Fibroblast of lung (primary cell): ENCODE measurements at regions not wholly inside any gene's neighbourhood (a gene's known extent, or its start where the extent isn't known, plus 50 kb on each side); places are given as distances from the start of the nearest gene placed in this dataset.

Source experiments
- DNase-seq, 2 donors: peaks; one replicate each; pipeline versions ENCODE4 v3.0.0 to v3.0.0-alpha.2; 2010; ENCODE audit warnings: low read depth in 2 of 2
- H2AFZ ChIP-seq: 2 replicates; pipeline ENCODE4 v1.5.1; 2012; ENCODE audit warnings: low read length, control low read depth, inconsistent platforms
- H3K27ac ChIP-seq: 2 replicates; pipeline ENCODE4 v1.5.1; 2011; ENCODE audit warnings: low read length, control low read depth; ENCODE audit not compliant: insufficient read depth
- H3K27me3 ChIP-seq: 2 replicates; pipeline ENCODE4 v1.5.1; 2011; ENCODE audit warnings: mild to moderate bottlenecking, low read length; ENCODE audit not compliant: control insufficient read depth, insufficient read depth
- H3K36me3 ChIP-seq: 2 replicates; pipeline ENCODE4 v1.5.1; 2011; ENCODE audit warnings: low read length; ENCODE audit not compliant: control insufficient read depth, insufficient read depth
- H3K4me1 ChIP-seq: 2 replicates; pipeline ENCODE4 v1.5.1; 2011; ENCODE audit warnings: low read length; ENCODE audit not compliant: control insufficient read depth, insufficient read depth; ENCODE audit errors: extremely low read depth
- H3K4me2 ChIP-seq: 2 replicates; pipeline ENCODE4 v1.5.1; 2011; ENCODE audit warnings: low read length, control low read depth; ENCODE audit not compliant: insufficient read depth; ENCODE audit errors: extremely low read depth
- H3K4me3 ChIP-seq, 4 experiments: fragments of 200-600 bp in 1 of 4; sonication (generic) in 1 of 4; replicated peaks in 1 of 4; 2 replicates each; pipeline ENCODE4 v1.5.1; 2011 to 2016; ENCODE audit warnings: low read length in 4 of 4, low read depth in 3 of 4, mild to moderate bottlenecking in 3 of 4, control low read depth in 2 of 4, inconsistent platforms in 1 of 4, mixed read lengths in 1 of 4; ENCODE audit not compliant: insufficient read depth in 1 of 4; ENCODE audit errors: control extremely low read depth in 1 of 4
- H3K79me2 ChIP-seq: 2 replicates; pipeline ENCODE4 v1.5.1; 2012; ENCODE audit warnings: mild to moderate bottlenecking, low read length, inconsistent platforms; ENCODE audit not compliant: control insufficient read depth, insufficient read depth
- H3K9ac ChIP-seq: 2 replicates; pipeline ENCODE4 v1.5.1; 2011; ENCODE audit warnings: mild to moderate bottlenecking, low read length, control low read depth; ENCODE audit not compliant: insufficient read depth
- H3K9me3 ChIP-seq: 2 replicates; pipeline ENCODE4 v1.5.1; 2012; ENCODE audit warnings: low read depth, low read length; ENCODE audit not compliant: control insufficient read depth, insufficient read depth
- H4K20me1 ChIP-seq: 2 replicates; pipeline ENCODE4 v1.5.1; 2011; ENCODE audit warnings: low read length; ENCODE audit not compliant: control insufficient read depth, insufficient read depth; ENCODE audit errors: extremely low read depth
- CTCF ChIP-seq, 2 donors: IDR thresholded peaks in 1 of 2; conservative IDR thresholded peaks in 1 of 2; 1 replicate in 1 of 2; 2 replicates in 1 of 2; pipeline ENCODE4 v1.5.1; 2011 to 2012; ENCODE audit warnings: low read length in 2 of 2, control low read depth in 1 of 2, inconsistent platforms in 1 of 2, low read depth in 1 of 2, mild to moderate bottlenecking in 1 of 2
- EZH2 ChIP-seq: IDR thresholded peaks from 2 replicates; pipeline ENCODE4 v1.5.1; 2012; ENCODE audit warnings: low read length, control low read depth, mild to moderate bottlenecking; ENCODE audit errors: missing control alignments

GRCh38 chr10:55212051-55212450 lies 411.0 kb upstream of the PCDH15 start:
- Histone ChIP-seq H3K9me3 (no peaks in the 10 kb centered on the region), H4K20me1 (no peaks in the 10 kb centered on the region), H3K27me3 (no peaks in the 10 kb centered on the region), H3K27ac (no peak overlapping the region), H3K79me2 (no peaks in the 10 kb centered on the region), H3K4me3 (no peak overlapping the region), H2AFZ (no peak overlapping the region), H3K36me3 (no peaks in the 10 kb centered on the region), H3K4me2 (no peak overlapping the region), H3K9ac (no peak overlapping the region), H3K4me1 (no peaks in the 10 kb centered on the region)
- DNase-seq = no peak
- TF ChIP-seq EZH2 (no peak), CTCF (conservative IDR thresholded peaks at IDR 0.05 in 1 of 2, IDR thresholded peaks at IDR 0.05 in 1 of 2; ENCODE audit: low read depth in 1 of 2, low read length in 2 of 2) (no peak)

GRCh38 chr10:55203874-55204273 lies 402.8 kb upstream of the PCDH15 start:
- no peak overlapping the region for H3K9ac ChIP-seq
- H3K4me3 ChIP-seq = no peak overlapping the region
- no peaks in the 10 kb centered on the region for H3K36me3 ChIP-seq
- no peak for TF ChIP-seq CTCF (conservative IDR thresholded peaks at IDR 0.05 in 1 of 2, IDR thresholded peaks at IDR 0.05 in 1 of 2; ENCODE audit: low read depth in 1 of 2, low read length in 2 of 2)
- TF ChIP-seq EZH2 = no peak
- no peaks in the 10 kb centered on the region for H3K27me3 ChIP-seq
- H3K27ac ChIP-seq = no peak overlapping the region
- no peaks in the 10 kb centered on the region for H3K9me3 ChIP-seq
- no peak overlapping the region for H3K4me2 ChIP-seq
- no peaks in the 10 kb centered on the region for H4K20me1 ChIP-seq
- DNase-seq = no peak
- H3K4me1 ChIP-seq = no peaks in the 10 kb centered on the region
- H2AFZ ChIP-seq = no peak overlapping the region
- H3K79me2 ChIP-seq = no peaks in the 10 kb centered on the region

GRCh38 chr10:55203319-55203718 lies 402.3 kb upstream of the PCDH15 start:
- Histone ChIP-seq H3K4me3 (no peak overlapping the region), H3K27ac (no peak overlapping the region), H2AFZ (no peak overlapping the region), H3K4me2 (no peak overlapping the region), H3K4me1 (no peaks in the 10 kb centered on the region), H3K27me3 (no peaks in the 10 kb centered on the region), H4K20me1 (no peaks in the 10 kb centered on the region), H3K36me3 (no peaks in the 10 kb centered on the region), H3K9ac (no peak overlapping the region), H3K79me2 (no peaks in the 10 kb centered on the region), H3K9me3 (no peaks in the 10 kb centered on the region)
- DNase-seq = peak; percentile 51 to 54
- TF ChIP-seq CTCF (conservative IDR thresholded peaks at IDR 0.05 in 1 of 2, IDR thresholded peaks at IDR 0.05 in 1 of 2; ENCODE audit: low read depth in 1 of 2, low read length in 2 of 2) (no peak), EZH2 (no peak)
